SK-N-SH (cell line): ENCODE measurements at regions not wholly inside any gene's neighbourhood (a gene's known extent, or its start where the extent isn't known, plus 50 kb on each side); places are given as distances from the start of the nearest gene placed in this dataset.

ENCODE experiments used
- CTCF ChIA-PET: fragments of 300-600, 350-600 bp; formaldehyde crosslinking; extraction: SDS; loops from one replicate; lab custom pipeline; 2021; lab: Yijun Ruan, JAX
- POLR2A ChIA-PET: fragments of 350-600 bp; sonication (Branson Sonifier 250); formaldehyde crosslinking; extraction: SDS; loops from one replicate; lab custom pipeline; 2020; ENCODE audit warnings: antibody characterized with exemption, inconsistent platforms; lab: Yijun Ruan, JAX
- DNase-seq: peaks from one replicate; pipeline ENCODE4 v3.0.0; 2012
- H2AFZ ChIP-seq: fragments of 200-600 bp; sonication (generic); 2 replicates; pipeline ENCODE4 v1.8.1; 2016; ENCODE audit warnings: antibody characterized with exemption, mild to moderate bottlenecking, low read depth
- H3F3A ChIP-seq: fragments of 200-600 bp; sonication (generic); replicated peaks from 2 replicates; pipeline ENCODE3; 2016; ENCODE audit warnings: antibody characterized with exemption, mild to moderate bottlenecking; ENCODE audit not compliant: insufficient read depth
- H3K27ac ChIP-seq, 2 experiments: fragments of 200-500 bp in 1 of 2; fragments of 200-600 bp in 1 of 2; sonication (Bioruptor generic) in 1 of 2; sonication (generic), shearing (Covaris generic) in 1 of 2; 2 replicates each; pipeline versions ENCODE4 v1.5.1 to v1.6.1; 2014 to 2016; ENCODE audit warnings: low read depth in 2 of 2, inconsistent platforms in 1 of 2, low read length in 1 of 2, mild to moderate bottlenecking in 1 of 2, mixed read lengths in 1 of 2
- H3K27me3 ChIP-seq: fragments of 200-600 bp; sonication (generic), shearing (Covaris generic); 2 replicates; pipeline ENCODE4 v1.6.1; 2016; ENCODE audit warnings: mixed run types; ENCODE audit not compliant: insufficient read depth
- H3K36me3 ChIP-seq, 2 experiments: fragments of 200-500 bp in 1 of 2; fragments of 200-600 bp in 1 of 2; sonication (Bioruptor generic) in 1 of 2; sonication (generic) in 1 of 2; replicated peaks in 1 of 2; 2 replicates each; pipeline versions ENCODE3 to v1.5.1; 2014 to 2016; ENCODE audit warnings: low read length in 1 of 2, mild to moderate bottlenecking in 1 of 2; ENCODE audit not compliant: insufficient read depth in 2 of 2, control insufficient read depth in 1 of 2
- H3K4me1 ChIP-seq, 2 experiments: fragments of 200-500 bp in 1 of 2; fragments of 200-600 bp in 1 of 2; sonication (Bioruptor generic) in 1 of 2; sonication (generic), shearing (Covaris generic) in 1 of 2; 2 replicates each; pipeline versions ENCODE4 v1.5.1 to v1.6.1; 2014 to 2016; ENCODE audit warnings: low read depth in 1 of 2, low read length in 1 of 2, mixed run types in 1 of 2; ENCODE audit not compliant: insufficient read depth in 2 of 2, control insufficient read depth in 1 of 2
- H3K4me2 ChIP-seq: fragments of 200-600 bp; sonication (generic), shearing (Covaris generic); 2 replicates; pipeline ENCODE4 v1.6.1; 2017; ENCODE audit warnings: mixed run types
- H3K4me3 ChIP-seq, 2 experiments: fragments of 200-500 bp in 1 of 2; fragments of 200-600 bp in 1 of 2; sonication (Bioruptor generic) in 1 of 2; sonication (generic), shearing (Covaris generic) in 1 of 2; 2 replicates each; pipeline versions ENCODE4 v1.5.1 to v1.8.1; 2014 to 2016; ENCODE audit warnings: low read depth in 2 of 2, inconsistent platforms in 1 of 2, low read length in 1 of 2, mild to moderate bottlenecking in 1 of 2, mixed read lengths in 1 of 2, moderate library complexity in 1 of 2
- H3K79me2 ChIP-seq: fragments of 200-600 bp; sonication (generic); 2 replicates; pipeline ENCODE4 v1.8.1; 2017; ENCODE audit warnings: mild to moderate bottlenecking; ENCODE audit not compliant: insufficient read depth
- H3K9ac ChIP-seq: fragments of 200-600 bp; sonication (generic); 2 replicates; pipeline ENCODE4 v1.6.1; 2017; ENCODE audit warnings: mixed run types
- H3K9me2 ChIP-seq: fragments of 200-600 bp; sonication (generic); 2 replicates; pipeline ENCODE4 v1.6.1; 2017; ENCODE audit warnings: mixed run types
- H3K9me3 ChIP-seq: fragments of 200-600 bp; sonication (generic); 2 replicates; pipeline ENCODE4 v1.6.1; 2017; ENCODE audit warnings: mixed run types, mild to moderate bottlenecking, moderate library complexity
- H4K20me1 ChIP-seq: fragments of 200-600 bp; sonication (generic); 2 replicates; pipeline ENCODE4 v1.6.1; 2017; ENCODE audit warnings: mild to moderate bottlenecking, mixed run types; ENCODE audit not compliant: insufficient read depth
- CHD2 ChIP-seq: fragments of 150-350 bp; IDR thresholded peaks from 2 replicates; pipeline ENCODE4 v1.6.1; 2018; ENCODE audit warnings: low read length; ENCODE audit not compliant: partially characterized antibody
- CTCF ChIP-seq: fragments of 200-600 bp; sonication (generic); IDR thresholded peaks from 2 replicates; pipeline ENCODE4 v1.6.1; 2017; ENCODE audit warnings: antibody characterized with exemption, mild to moderate bottlenecking, moderate library complexity
- ELF1 ChIP-seq: IDR thresholded peaks from 2 replicates; pipeline ENCODE4 v1.4.0; 2012
- FOXJ3 ChIP-seq: sonication (generic); formaldehyde crosslinking; IDR thresholded peaks from 2 replicates; pipeline ENCODE4 v1.5.1; 2020; ENCODE audit warnings: mild to moderate bottlenecking, missing genetic modification reagents
- GATA2 ChIP-seq: sonication (generic); formaldehyde crosslinking; IDR thresholded peaks from 2 replicates; pipeline ENCODE4 v1.5.0; 2020; ENCODE audit warnings: mild to moderate bottlenecking, missing genetic modification reagents
- MAX ChIP-seq: IDR thresholded peaks from 2 replicates; pipeline ENCODE4 v1.4.0; 2012; ENCODE audit warnings: low read depth
- MEF2A ChIP-seq: IDR thresholded peaks from 2 replicates; pipeline ENCODE4 v1.4.0; 2012; ENCODE audit warnings: low read depth, borderline replicate concordance
- MXI1 ChIP-seq: IDR thresholded peaks from 2 replicates; pipeline ENCODE4 v1.6.1; 2012; ENCODE audit warnings: mild to moderate bottlenecking, low read depth, low read length, improper control_type of control experiment
- NRF1 ChIP-seq: IDR thresholded peaks from 2 replicates; pipeline ENCODE4 v1.6.1; 2012; ENCODE audit warnings: low read depth, mild to moderate bottlenecking, low read length
- PBX3 ChIP-seq: IDR thresholded peaks from 2 replicates; pipeline ENCODE4; 2012
- RCOR1 ChIP-seq: fragments of 150-350 bp; IDR thresholded peaks from 2 replicates; pipeline ENCODE4 v1.6.1; 2017; ENCODE audit warnings: antibody characterized with exemption, low read length
- REST ChIP-seq: IDR thresholded peaks from 2 replicates; pipeline ENCODE4 v1.6.1; 2012; ENCODE audit warnings: mild to moderate bottlenecking, low read depth, low read length, moderate library complexity
- SIN3A ChIP-seq: IDR thresholded peaks from 2 replicates; pipeline ENCODE4 v1.6.1; 2012; ENCODE audit warnings: low read depth, mild to moderate bottlenecking, low read length, moderate library complexity, borderline replicate concordance
- SMC3 ChIP-seq: IDR thresholded peaks from 2 replicates; pipeline ENCODE4 v1.6.1; 2012; ENCODE audit warnings: low read depth, low read length, improper control_type of control experiment
- TCF12 ChIP-seq: IDR thresholded peaks from 2 replicates; pipeline ENCODE4 v1.4.0; 2012
- ZBTB33 ChIP-seq: IDR thresholded peaks from 2 replicates; pipeline ENCODE4 v1.4.0; 2012; ENCODE audit warnings: low read depth, borderline replicate concordance
- WGBS: methylation state at CpG from one replicate; pipeline ENCODE4 v1.1.6; 2017; ENCODE audit warnings: low lambda C conversion rate; 5-methylcytosine and 5-hydroxymethylcytosine counted together

GRCh38 chr14:86990396-86990795 lies 1002.6 kb downstream of the GALC start:
- no peaks in the 10 kb centered on the region for H3K9me3 ChIP-seq
- no peaks in the 10 kb centered on the region for H3K27me3 ChIP-seq
- no peak overlapping the region for H3K4me3 ChIP-seq
- H3K79me2 ChIP-seq: no peaks in the 10 kb centered on the region
- ChIA-PET CTCF (no interaction called here), POLR2A (no interaction called here)
- TF ChIP-seq MAX: no peak
- no peak for TF ChIP-seq SMC3
- no peak for TF ChIP-seq PBX3
- TF ChIP-seq ELF1: no peak
- no peak for TF ChIP-seq GATA2 (CRISPR knock-in tag)
- TF ChIP-seq FOXJ3 (CRISPR knock-in tag): no peak
- TF ChIP-seq ZBTB33: no peak
- no peak for TF ChIP-seq CHD2
- TF ChIP-seq TCF12: no peak
- TF ChIP-seq NRF1: no peak
- no peak for TF ChIP-seq MXI1
- no peaks in the 10 kb centered on the region for H3F3A ChIP-seq
- no peak overlapping the region for H3K27ac ChIP-seq
- no peaks in the 10 kb centered on the region for H3K9me2 ChIP-seq
- no peak overlapping the region for H3K4me2 ChIP-seq
- no peak overlapping the region for H2AFZ ChIP-seq
- H3K36me3 ChIP-seq: no peaks in the 10 kb centered on the region
- DNase-seq: no peak
- 1% methylated on average over 2 of the region's 2 CpGs for WGBS
- H4K20me1 ChIP-seq: no peaks in the 10 kb centered on the region
- H3K9ac ChIP-seq: no peak overlapping the region
- H3K4me1 ChIP-seq: no peaks in the 10 kb centered on the region

GRCh38 chr14:86989285-86989684 lies 1003.7 kb downstream of the GALC start:
- no peak for DNase-seq
- no peaks in the 10 kb centered on the region for H3F3A ChIP-seq
- H3K79me2 ChIP-seq: no peaks in the 10 kb centered on the region
- ChIA-PET POLR2A (no interaction called here), CTCF (no interaction called here)
- WGBS: 8% methylated on average over 1 of the region's 1 CpG
- H3K4me2 ChIP-seq: no peak overlapping the region
- TF ChIP-seq RCOR1 (no peak), SIN3A (no peak), NRF1 (no peak), CTCF (no peak), MEF2A (no peak), REST (no peak)
- H3K9ac ChIP-seq: no peak overlapping the region
- H3K4me1 ChIP-seq: no peaks in the 10 kb centered on the region
- no peaks in the 10 kb centered on the region for H4K20me1 ChIP-seq
- no peaks in the 10 kb centered on the region for H3K27me3 ChIP-seq
- H2AFZ ChIP-seq: no peak overlapping the region
- no peak overlapping the region for H3K27ac ChIP-seq
- H3K9me2 ChIP-seq: no peaks in the 10 kb centered on the region
- H3K4me3 ChIP-seq: no peak overlapping the region
- no peaks in the 10 kb centered on the region for H3K9me3 ChIP-seq
- H3K36me3 ChIP-seq: no peaks in the 10 kb centered on the region
